ENCODE measurements at regions not wholly inside any gene's neighbourhood (a gene's known extent, or its start where the extent isn't known, plus 50 kb on each side); places are given as distances from the start of the nearest gene placed in this dataset.

- no peak for DNase-seq
Observed at GRCh38 chrX:20420058-20420457, 153.3 kb upstream of the RPS6KA3 start.

DNA sequence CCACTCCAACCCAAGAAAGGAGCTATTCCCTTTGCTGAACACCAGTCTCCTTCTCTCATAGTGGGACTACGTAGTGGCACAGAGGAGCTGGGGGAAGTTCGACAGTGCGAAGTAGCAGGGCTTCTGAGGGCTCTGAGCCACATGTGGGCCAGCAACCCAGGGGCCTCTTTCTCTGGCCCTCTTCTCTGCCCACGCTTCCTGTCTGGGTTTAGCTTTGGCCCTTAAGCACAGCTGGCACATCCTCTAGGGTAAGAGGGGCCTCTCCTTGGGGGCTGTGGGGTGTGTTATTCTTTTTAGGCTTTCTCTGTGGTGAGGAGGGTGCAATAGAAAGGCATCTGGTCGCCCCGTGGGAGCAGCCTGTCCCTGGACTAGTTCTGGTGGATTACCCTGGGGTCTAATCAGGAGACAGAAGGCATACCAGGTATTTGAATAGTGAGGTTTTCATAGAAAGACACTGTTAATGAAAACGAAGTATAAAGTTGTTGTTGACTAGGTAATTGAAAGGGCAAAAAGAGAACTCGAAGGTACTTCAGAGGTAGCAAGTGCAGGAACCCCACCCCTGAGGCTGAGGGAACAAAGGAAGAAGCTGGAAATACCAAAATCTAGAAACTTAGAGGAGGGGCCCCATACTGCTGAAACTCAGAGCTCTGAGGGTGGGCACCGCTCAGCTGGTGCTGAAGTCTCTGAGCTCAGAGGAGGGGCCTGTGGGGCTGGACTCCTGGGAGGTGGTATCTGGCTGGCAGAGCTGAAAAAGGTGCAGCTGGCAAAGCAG, 151.9 kb upstream of the RPS6KA3 start:
- no peak for DNase-seq

GRCh38 chrX:20414762-20415445, 148.2 kb upstream of the RPS6KA3 start:
- no peak for DNase-seq

- DNase-seq: no peak
Observed at GRCh38 chrX:20414066-20414465, 147.4 kb upstream of the RPS6KA3 start.

DNA sequence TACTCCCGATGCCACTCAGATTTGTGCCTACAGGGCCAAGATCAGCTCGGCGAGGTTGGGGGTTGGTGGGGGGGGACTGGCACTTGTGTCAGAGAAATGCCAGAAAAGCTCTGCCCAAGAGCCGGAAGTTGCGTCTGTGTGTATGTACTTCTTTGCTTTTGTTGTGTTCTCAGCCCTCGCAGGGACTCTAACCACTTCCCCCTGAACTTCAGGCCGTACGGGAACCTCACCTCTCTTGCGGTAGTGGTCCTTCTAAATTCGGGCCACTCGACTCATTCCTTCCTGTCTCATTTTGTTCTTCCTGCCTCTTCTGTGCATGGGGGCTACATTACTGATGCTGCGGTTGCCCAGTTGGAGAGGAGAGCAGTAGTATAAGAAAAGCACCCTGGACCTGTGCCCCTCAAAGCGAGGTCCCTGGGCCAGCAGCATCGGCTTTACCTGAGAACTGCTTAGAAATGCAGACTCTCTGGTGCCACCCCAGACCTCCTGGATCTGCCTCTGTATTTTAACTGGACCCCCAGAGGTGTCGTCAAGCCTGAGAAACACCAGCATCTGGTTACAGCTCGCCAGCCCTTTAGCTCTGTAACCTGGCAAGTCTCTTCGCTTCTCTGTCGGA, 146.3 kb upstream of the RPS6KA3 start:
- no peak for DNase-seq

- no peak for DNase-seq
Observed at GRCh38 chrX:20410540-20410939, 143.8 kb upstream of the RPS6KA3 start.

DNA sequence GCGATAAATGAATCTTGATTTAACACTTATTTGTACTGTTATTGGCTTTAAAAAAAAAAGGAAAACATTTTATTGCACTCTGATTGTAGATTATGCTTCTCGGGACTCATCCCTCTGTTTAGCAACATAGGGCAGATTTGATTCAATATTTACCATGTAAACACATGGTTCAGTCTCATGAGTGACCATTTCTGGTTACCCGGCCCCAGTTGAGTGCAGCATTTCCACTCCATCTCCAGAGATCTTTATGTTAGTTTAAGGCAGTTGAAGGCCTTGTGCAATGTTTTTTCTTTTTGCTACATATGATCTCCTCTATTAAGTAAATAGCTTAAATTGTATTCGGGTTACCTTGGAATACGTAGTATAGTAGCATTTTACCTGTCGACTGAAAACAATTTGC, 143.3 kb upstream of the RPS6KA3 start:
- no peak for DNase-seq

GRCh38 chrX:20402956-20403355, 136.2 kb upstream of the RPS6KA3 start:
- DNase-seq: no peak

- DNase-seq: no peak
Observed at GRCh38 chrX:20399728-20400414, 133.2 kb upstream of the RPS6KA3 start.

- DNase-seq: no peak
Observed at GRCh38 chrX:20397587-20397986, 130.9 kb upstream of the RPS6KA3 start.

GRCh38 chrX:20394451-20394850, 127.7 kb upstream of the RPS6KA3 start:
- DNase-seq: no peak

DNA sequence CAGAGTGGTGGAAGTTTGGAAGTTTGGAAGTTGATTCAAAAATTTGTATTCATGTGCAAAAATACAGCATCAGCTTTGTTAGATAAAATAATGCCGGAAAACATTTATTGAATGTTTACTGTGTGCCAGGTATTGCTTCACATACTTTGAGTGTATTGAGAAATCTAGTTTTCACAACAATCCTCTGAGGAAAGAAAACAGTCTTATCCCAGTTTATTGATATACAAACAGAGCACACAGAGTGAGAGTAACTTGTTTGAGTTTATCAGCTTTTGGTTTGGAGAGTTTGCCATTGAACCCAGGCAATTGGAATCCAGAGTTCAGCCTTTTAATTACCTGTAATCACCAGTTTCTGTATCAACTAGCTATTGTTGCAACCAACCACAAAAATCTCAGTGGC, 127.2 kb upstream of the RPS6KA3 start:
- DNase-seq: no peak

DNA sequence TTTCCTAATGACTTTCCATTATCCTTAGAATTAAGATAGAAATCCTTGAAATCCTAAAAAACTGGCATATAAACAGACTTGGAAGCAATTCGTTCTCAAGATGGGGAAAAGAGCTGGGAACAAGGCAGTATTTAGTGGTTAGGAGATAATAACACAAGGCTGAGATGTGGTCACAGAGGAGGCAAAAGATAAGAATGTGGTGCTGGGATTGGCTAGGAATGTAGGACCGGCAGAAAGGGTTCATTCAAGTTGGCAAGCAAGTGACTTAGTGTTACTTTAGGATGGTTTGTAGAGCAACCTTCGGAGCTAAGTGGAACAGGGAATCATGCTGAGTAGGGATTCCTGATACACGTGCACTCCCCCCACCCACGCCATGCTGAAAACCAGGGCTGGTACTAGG, 121.9 kb upstream of the RPS6KA3 start:
- no peak for DNase-seq

GRCh38 chrX:20383477-20383876, 116.8 kb upstream of the RPS6KA3 start:
- DNase-seq: no peak

DNA sequence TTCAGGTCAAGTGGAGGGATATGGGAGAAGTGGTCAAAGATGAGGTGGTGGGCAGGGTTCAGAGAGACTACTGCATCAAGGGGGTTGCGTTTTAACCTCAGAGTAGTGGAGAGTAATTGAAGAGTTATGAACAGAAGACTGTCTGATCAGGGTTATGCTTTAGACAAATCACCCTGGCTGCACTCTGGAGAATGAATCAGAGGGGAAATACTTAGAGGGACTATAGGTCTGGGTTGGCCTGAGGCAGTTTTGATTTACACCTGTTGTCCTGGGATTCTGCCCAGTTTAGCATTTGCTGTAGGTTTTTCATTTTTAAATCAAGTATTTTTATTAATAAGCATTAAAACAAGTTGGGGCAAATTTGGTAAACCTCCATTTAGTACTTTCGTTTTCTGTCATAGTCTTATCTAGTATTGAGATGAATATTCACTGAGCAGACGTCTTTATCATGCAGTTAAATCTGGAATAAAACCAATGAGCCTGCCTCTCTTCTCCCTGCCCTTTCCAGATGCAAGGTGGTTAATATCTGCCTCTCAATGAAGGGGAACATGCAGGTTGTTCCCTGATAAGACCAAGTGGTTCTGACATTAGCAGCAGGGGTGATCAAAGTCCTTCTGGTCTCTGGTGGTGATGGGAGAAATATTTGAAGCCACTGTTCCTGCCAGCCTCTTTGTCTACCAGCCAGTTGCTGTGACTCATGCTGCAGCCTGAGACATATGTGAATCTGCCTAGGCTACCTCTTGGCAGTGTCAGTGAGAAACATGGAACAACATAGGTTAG, 116.0 kb upstream of the RPS6KA3 start:
- DNase-seq: no peak

DNA sequence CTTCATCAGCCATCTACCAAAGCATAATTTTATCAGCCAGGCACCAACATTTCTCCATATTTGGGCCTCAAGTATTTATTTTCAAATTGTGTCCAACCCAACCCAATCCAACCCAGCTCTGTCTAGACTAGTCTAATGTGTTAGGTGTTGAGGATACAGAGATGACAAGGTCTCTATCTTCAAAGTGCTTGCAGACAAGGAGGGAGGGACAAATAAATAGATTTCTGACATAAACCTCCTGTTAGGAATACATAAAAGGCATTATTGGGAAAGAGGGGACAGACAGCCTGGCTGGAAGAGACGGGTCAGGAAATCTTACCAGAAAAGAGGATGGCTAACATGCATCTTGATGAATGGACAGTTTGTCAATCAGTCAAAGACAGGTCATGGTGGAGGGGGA, 115.4 kb upstream of the RPS6KA3 start:
- no peak for DNase-seq

GRCh38 chrX:20378233-20378920, 111.7 kb upstream of the RPS6KA3 start:
- DNase-seq: no peak

- peak; percentile 3 for DNase-seq
Observed at GRCh38 chrX:20374900-20375438, 108.3 kb upstream of the RPS6KA3 start.

- no peak for DNase-seq
Observed at GRCh38 chrX:20374450-20374849, 107.7 kb upstream of the RPS6KA3 start.

DNA sequence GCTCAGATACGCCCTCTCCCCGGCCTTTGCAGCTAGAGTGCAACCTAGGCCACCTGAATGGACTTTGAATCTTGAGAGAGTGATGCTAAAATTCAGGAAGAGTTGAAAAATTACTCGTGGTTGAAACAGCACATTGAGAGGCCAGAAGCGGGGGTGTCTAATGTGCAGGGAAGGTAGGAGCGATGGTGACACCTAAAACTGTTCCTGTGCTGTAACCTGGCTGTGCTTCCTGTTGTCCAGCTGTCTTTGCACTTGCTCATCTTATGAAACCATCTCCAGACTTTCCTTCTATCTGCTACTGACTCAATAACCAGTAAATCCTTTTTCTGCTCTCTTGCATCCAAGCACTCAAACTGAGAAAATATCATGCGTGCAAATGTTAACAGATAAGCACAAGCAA, 106.4 kb upstream of the RPS6KA3 start:
- DNase-seq: no peak

GRCh38 chrX:20372533-20372932, 105.8 kb upstream of the RPS6KA3 start:
- DNase-seq: no peak

- no peak for DNase-seq
Observed at GRCh38 chrX:20369468-20369867, 102.8 kb upstream of the RPS6KA3 start.
